GM19238 (cell line): ENCODE measurements at regions not wholly inside any gene's neighbourhood (a gene's known extent, or its start where the extent isn't known, plus 50 kb on each side); places are given as distances from the start of the nearest gene placed in this dataset.

Source experiments
- DNase-seq: peaks from one replicate; pipeline ENCODE4 v3.0.0; 2011; ENCODE audit warnings: low spot score; ENCODE audit not compliant: insufficient read length

GRCh38 chr7:17166824-17167379 is 131.6 kb upstream of the AHR start:
- DNase-seq: no peak

- DNase-seq: no peak
Measured at GRCh38 chr7:17168416-17168815, 130.0 kb upstream of the AHR start.

GRCh38 chr7:17171427-17171826 is 127.0 kb upstream of the AHR start:
- no peak for DNase-seq

- DNase-seq: no peak
Measured at GRCh38 chr7:17176371-17177032, 122.0 kb upstream of the AHR start.

GRCh38 chr7:17178545-17178944 is 119.9 kb upstream of the AHR start:
- DNase-seq: no peak

GRCh38 chr7:17181482-17181881 is 117.0 kb upstream of the AHR start:
- DNase-seq: no peak

- DNase-seq: no peak
Measured at GRCh38 chr7:17183630-17184328, 114.7 kb upstream of the AHR start.

- DNase-seq: no peak
Measured at GRCh38 chr7:17184805-17185689, 113.4 kb upstream of the AHR start.

- peak; percentile 15 for DNase-seq
Measured at GRCh38 chr7:17185690-17186070, 112.8 kb upstream of the AHR start.

- no peak for DNase-seq
Measured at GRCh38 chr7:17186745-17187530, 111.5 kb upstream of the AHR start.

- no peak for DNase-seq
Measured at GRCh38 chr7:17194656-17195055, 103.8 kb upstream of the AHR start.

GRCh38 chr7:17195576-17195975 is 102.9 kb upstream of the AHR start:
- DNase-seq: no peak

GRCh38 chr7:17205910-17206309 is 92.5 kb upstream of the AHR start:
- DNase-seq: no peak

- DNase-seq: no peak
Measured at GRCh38 chr7:17206349-17206905, 92.0 kb upstream of the AHR start.

- no peak for DNase-seq
Measured at GRCh38 chr7:17207220-17207619, 91.2 kb upstream of the AHR start.

GRCh38 chr7:17209101-17209500 is 89.4 kb upstream of the AHR start:
- DNase-seq: no peak

- DNase-seq: no peak
Measured at GRCh38 chr7:17211307-17211836, 87.1 kb upstream of the AHR start.

GRCh38 chr7:17212188-17212587 is 86.3 kb upstream of the AHR start:
- no peak for DNase-seq

- DNase-seq: no peak
Measured at GRCh38 chr7:17227766-17228490, 70.5 kb upstream of the AHR start.

GRCh38 chr7:17229228-17229627 is 69.2 kb upstream of the AHR start:
- no peak for DNase-seq
